ENCODE measurements at regions not wholly inside any gene's neighbourhood (a gene's known extent, or its start where the extent isn't known, plus 50 kb on each side); places are given as distances from the start of the nearest gene placed in this dataset.

- no peaks in the 10 kb centered on the region for H3K9me3 ChIP-seq
- Mint-ChIP-seq H3K4me1 (no peaks in the 10 kb centered on the region), H3K27ac (no peak overlapping the region), H3K4me3 (no peak overlapping the region), H3K9me3 (no peaks in the 10 kb centered on the region), H3K27me3 (peaks cover 0 to 4% of the 10 kb centered on the region in 2 donors), H3K36me3 (no peaks in the 10 kb centered on the region)
- no peaks in the 10 kb centered on the region for H3K36me3 ChIP-seq (ENCODE audit: control insufficient read depth in 2 of 2, extremely low read depth in 1 of 2, insufficient read depth in 1 of 2, low read length in 1 of 2)
- ChIA-PET POLR2A (no interaction called here), CTCF (no interaction called here)
- H3K27ac ChIP-seq (ENCODE audit: low read length): no peak overlapping the region
- H3K4me1 ChIP-seq (ENCODE audit: control insufficient read depth in 1 of 2, extremely low read depth in 1 of 2, insufficient read depth in 2 of 2, low read length in 2 of 2): no peaks in the 10 kb centered on the region
- H3K4me3 ChIP-seq (ENCODE audit: control insufficient read depth in 1 of 2, extremely low read depth in 1 of 2, low read length in 1 of 2): no peak overlapping the region
- no peaks in the 10 kb centered on the region for H3K27me3 ChIP-seq (replicated peaks in 1 of 2; ENCODE audit: control insufficient read depth in 2 of 2, extremely low read depth in 1 of 2, insufficient read depth in 2 of 2, low read length in 1 of 2)
- no peak for DNase-seq
- WGBS (ENCODE audit: insufficient coverage): no CpG with 5 or more reads among the region's 1 CpG
- ATAC-seq (replicated peaks in 1 of 4): no peak
Observed at GRCh38 chr10:4370376-4370775, 455.6 kb upstream of the AKR1E2 start.

GRCh38 chr10:4361581-4361980, 464.4 kb upstream of the AKR1E2 start:
- Mint-ChIP-seq H3K27me3 (peaks cover 1 to 5% of the 10 kb centered on the region in 2 donors), H3K9me3 (no peaks in the 10 kb centered on the region), H3K4me3 (no peak overlapping the region), H3K36me3 (no peaks in the 10 kb centered on the region), H3K27ac (no peak overlapping the region), H3K4me1 (no peaks in the 10 kb centered on the region)
- Histone ChIP-seq H3K9me3 (no peaks in the 10 kb centered on the region), H3K4me1 (ENCODE audit: control insufficient read depth in 1 of 2, extremely low read depth in 1 of 2, insufficient read depth in 2 of 2, low read length in 2 of 2) (no peaks in the 10 kb centered on the region), H3K27ac (ENCODE audit: low read length) (no peak overlapping the region), H3K36me3 (ENCODE audit: control insufficient read depth in 2 of 2, extremely low read depth in 1 of 2, insufficient read depth in 1 of 2, low read length in 1 of 2) (no peaks in the 10 kb centered on the region), H3K27me3 (replicated peaks in 1 of 2; ENCODE audit: control insufficient read depth in 2 of 2, extremely low read depth in 1 of 2, insufficient read depth in 2 of 2, low read length in 1 of 2) (no peaks in the 10 kb centered on the region), H3K4me3 (ENCODE audit: control insufficient read depth in 1 of 2, extremely low read depth in 1 of 2, low read length in 1 of 2) (no peak overlapping the region)
- ChIA-PET POLR2A (interaction anchor here in 1 of 2 donors (0.6 kb wide), 1 partner anchor 83 kb away, joined by 4 read pairs; no protein-coding TSS in a partner anchor), CTCF (no interaction called here)
- no peak for ATAC-seq (replicated peaks in 1 of 4)
- DNase-seq: no peak
- WGBS (ENCODE audit: insufficient coverage): 100% methylated on average over 1 of the region's 3 CpGs

GRCh38 chr10:4359003-4359402, 467.0 kb upstream of the AKR1E2 start:
- ChIA-PET POLR2A (no interaction called here), CTCF (no interaction called here)
- Histone ChIP-seq H3K27ac (ENCODE audit: low read length) (no peak overlapping the region), H3K36me3 (ENCODE audit: control insufficient read depth in 2 of 2, extremely low read depth in 1 of 2, insufficient read depth in 1 of 2, low read length in 1 of 2) (no peaks in the 10 kb centered on the region), H3K4me1 (ENCODE audit: control insufficient read depth in 1 of 2, extremely low read depth in 1 of 2, insufficient read depth in 2 of 2, low read length in 2 of 2) (no peaks in the 10 kb centered on the region), H3K27me3 (replicated peaks in 1 of 2; ENCODE audit: control insufficient read depth in 2 of 2, extremely low read depth in 1 of 2, insufficient read depth in 2 of 2, low read length in 1 of 2) (no peaks in the 10 kb centered on the region), H3K4me3 (ENCODE audit: control insufficient read depth in 1 of 2, extremely low read depth in 1 of 2, low read length in 1 of 2) (no peak overlapping the region), H3K9me3 (no peaks in the 10 kb centered on the region)
- no peak for ATAC-seq (replicated peaks in 1 of 4)
- 100% methylated on average over 3 of the region's 5 CpGs for WGBS (ENCODE audit: insufficient coverage)
- H3K36me3 Mint-ChIP-seq: no peaks in the 10 kb centered on the region
- peaks cover 4 to 13% of the 10 kb centered on the region in 2 donors for H3K27me3 Mint-ChIP-seq
- no peak overlapping the region for H3K4me3 Mint-ChIP-seq
- peaks cover 0 to 1% (median under 1%) of the 10 kb centered on the region in 3 donors for H3K4me1 Mint-ChIP-seq
- no peak for DNase-seq
- H3K9me3 Mint-ChIP-seq: no peaks in the 10 kb centered on the region
- no peak overlapping the region for H3K27ac Mint-ChIP-seq

GRCh38 chr10:4357911-4358310, 468.1 kb upstream of the AKR1E2 start:
- DNase-seq (no peak), ATAC-seq (replicated peaks in 1 of 4) (no peak)
- peaks cover 7 to 18% of the 10 kb centered on the region in 2 donors for H3K27me3 Mint-ChIP-seq
- no peak overlapping the region for H3K27ac Mint-ChIP-seq
- H3K27ac ChIP-seq (ENCODE audit: low read length): no peak overlapping the region
- peaks cover 0 to 5% (median 5%) of the 10 kb centered on the region in 3 donors for H3K4me1 Mint-ChIP-seq
- H3K4me3 Mint-ChIP-seq: no peak overlapping the region
- CTCF ChIA-PET: no interaction called here
- POLR2A ChIA-PET: interaction anchor here in 1 of 2 donors (0.6 kb wide), 1 partner anchor 10 kb away, joined by 8 read pairs; no protein-coding TSS in a partner anchor
- H3K4me3 ChIP-seq (ENCODE audit: control insufficient read depth in 1 of 2, extremely low read depth in 1 of 2, low read length in 1 of 2): no peak overlapping the region
- H3K27me3 ChIP-seq (replicated peaks in 1 of 2; ENCODE audit: control insufficient read depth in 2 of 2, extremely low read depth in 1 of 2, insufficient read depth in 2 of 2, low read length in 1 of 2): no peaks in the 10 kb centered on the region
- H3K9me3 ChIP-seq: no peaks in the 10 kb centered on the region
- no peaks in the 10 kb centered on the region for H3K9me3 Mint-ChIP-seq
- H3K4me1 ChIP-seq (ENCODE audit: control insufficient read depth in 1 of 2, extremely low read depth in 1 of 2, insufficient read depth in 2 of 2, low read length in 2 of 2): no peaks in the 10 kb centered on the region
- no peaks in the 10 kb centered on the region for H3K36me3 ChIP-seq (ENCODE audit: control insufficient read depth in 2 of 2, extremely low read depth in 1 of 2, insufficient read depth in 1 of 2, low read length in 1 of 2)
- H3K36me3 Mint-ChIP-seq: no peaks in the 10 kb centered on the region

- ChIA-PET POLR2A (no interaction called here), CTCF (no interaction called here)
- Histone ChIP-seq H3K27me3 (replicated peaks in 1 of 2; ENCODE audit: control insufficient read depth in 2 of 2, extremely low read depth in 1 of 2, insufficient read depth in 2 of 2, low read length in 1 of 2) (no peaks in the 10 kb centered on the region), H3K36me3 (ENCODE audit: control insufficient read depth in 2 of 2, extremely low read depth in 1 of 2, insufficient read depth in 1 of 2, low read length in 1 of 2) (no peaks in the 10 kb centered on the region), H3K4me3 (ENCODE audit: control insufficient read depth in 1 of 2, extremely low read depth in 1 of 2, low read length in 1 of 2) (no peak overlapping the region), H3K27ac (ENCODE audit: low read length) (no peak overlapping the region), H3K4me1 (ENCODE audit: control insufficient read depth in 1 of 2, extremely low read depth in 1 of 2, insufficient read depth in 2 of 2, low read length in 2 of 2) (no peaks in the 10 kb centered on the region), H3K9me3 (no peaks in the 10 kb centered on the region)
- ATAC-seq (replicated peaks in 1 of 4): no peak
- Mint-ChIP-seq H3K4me3 (no peak overlapping the region), H3K27ac (no peak overlapping the region), H3K36me3 (no peaks in the 10 kb centered on the region), H3K4me1 (peaks cover 0 to 5% (median 5%) of the 10 kb centered on the region in 3 donors), H3K27me3 (peaks cover 7 to 22% of the 10 kb centered on the region in 2 donors), H3K9me3 (no peaks in the 10 kb centered on the region)
- no CpG with 5 or more reads among the region's 1 CpG for WGBS (ENCODE audit: insufficient coverage)
- DNase-seq: no peak
Observed at GRCh38 chr10:4355350-4355749, 470.7 kb upstream of the AKR1E2 start.

- Histone ChIP-seq H3K36me3 (ENCODE audit: control insufficient read depth in 2 of 2, extremely low read depth in 1 of 2, insufficient read depth in 1 of 2, low read length in 1 of 2) (no peaks in the 10 kb centered on the region), H3K9me3 (no peaks in the 10 kb centered on the region), H3K4me1 (ENCODE audit: control insufficient read depth in 1 of 2, extremely low read depth in 1 of 2, insufficient read depth in 2 of 2, low read length in 2 of 2) (no peaks in the 10 kb centered on the region), H3K27ac (ENCODE audit: low read length) (no peak overlapping the region), H3K4me3 (ENCODE audit: control insufficient read depth in 1 of 2, extremely low read depth in 1 of 2, low read length in 1 of 2) (no peak overlapping the region), H3K27me3 (replicated peaks in 1 of 2; ENCODE audit: control insufficient read depth in 2 of 2, extremely low read depth in 1 of 2, insufficient read depth in 2 of 2, low read length in 1 of 2) (no peaks in the 10 kb centered on the region)
- Mint-ChIP-seq H3K27ac (no peak overlapping the region), H3K4me1 (peaks cover 0 to 5% (median 5%) of the 10 kb centered on the region in 3 donors), H3K9me3 (no peaks in the 10 kb centered on the region), H3K36me3 (no peaks in the 10 kb centered on the region), H3K4me3 (no peak overlapping the region), H3K27me3 (peaks cover 10 to 22% of the 10 kb centered on the region in 2 donors)
- no CpG with 5 or more reads among the region's 7 CpGs for WGBS (ENCODE audit: insufficient coverage)
- ATAC-seq (replicated peaks in 1 of 4): no peak
- CTCF ChIA-PET: interaction anchor here in 1 of 2 donors (1.3 kb wide), 1 partner anchor 10 kb away, joined by 3 read pairs; no protein-coding TSS in a partner anchor
- no peak for DNase-seq
- POLR2A ChIA-PET: no interaction called here
Observed at GRCh38 chr10:4354382-4354812, 471.6 kb upstream of the AKR1E2 start.

- Histone ChIP-seq H3K27me3 (replicated peaks in 1 of 2; ENCODE audit: control insufficient read depth in 2 of 2, extremely low read depth in 1 of 2, insufficient read depth in 2 of 2, low read length in 1 of 2) (no peaks in the 10 kb centered on the region), H3K36me3 (ENCODE audit: control insufficient read depth in 2 of 2, extremely low read depth in 1 of 2, insufficient read depth in 1 of 2, low read length in 1 of 2) (no peaks in the 10 kb centered on the region), H3K27ac (ENCODE audit: low read length) (no peak overlapping the region), H3K4me1 (ENCODE audit: control insufficient read depth in 1 of 2, extremely low read depth in 1 of 2, insufficient read depth in 2 of 2, low read length in 2 of 2) (no peaks in the 10 kb centered on the region), H3K4me3 (ENCODE audit: control insufficient read depth in 1 of 2, extremely low read depth in 1 of 2, low read length in 1 of 2) (no peak overlapping the region), H3K9me3 (no peaks in the 10 kb centered on the region)
- Mint-ChIP-seq H3K27ac (peak overlapping the region in 1 of 2 donors; percentile 40), H3K27me3 (peaks cover 10 to 22% of the 10 kb centered on the region in 2 donors), H3K4me1 (peaks cover 0 to 5% (median 5%) of the 10 kb centered on the region in 3 donors), H3K36me3 (no peaks in the 10 kb centered on the region), H3K9me3 (no peaks in the 10 kb centered on the region), H3K4me3 (no peak overlapping the region)
- WGBS (ENCODE audit: insufficient coverage): no CpG with 5 or more reads among the region's 1 CpG
- ChIA-PET POLR2A (no interaction called here), CTCF (interaction anchor here in 1 of 2 donors (1.3 kb wide), 1 partner anchor 9 kb away, joined by 3 read pairs; no protein-coding TSS in a partner anchor)
- DNase-seq (no peak), ATAC-seq (replicated peaks in 1 of 4) (peak in 1 of 4 experiments; percentile 19)
Observed at GRCh38 chr10:4353964-4354363, 472.0 kb upstream of the AKR1E2 start.
